HG03064 (cell line): ENCODE measurements at regions not wholly inside any gene's neighbourhood (a gene's known extent, or its start where the extent isn't known, plus 50 kb on each side); places are given as distances from the start of the nearest gene placed in this dataset.
"Not testable (repeated sequence)": the region's sequence is repeated elsewhere in the genome, so short reads cannot be mapped to it uniquely, and the experiment has no call there.

Experiments
- ATAC-seq: cut with Tn5 transposase; IDR thresholded peaks from one replicate; pipeline ENCODE4 v1.9.1; 2021; ENCODE audit warnings: low read depth; ENCODE audit not compliant: unreplicated experiment

DNA sequence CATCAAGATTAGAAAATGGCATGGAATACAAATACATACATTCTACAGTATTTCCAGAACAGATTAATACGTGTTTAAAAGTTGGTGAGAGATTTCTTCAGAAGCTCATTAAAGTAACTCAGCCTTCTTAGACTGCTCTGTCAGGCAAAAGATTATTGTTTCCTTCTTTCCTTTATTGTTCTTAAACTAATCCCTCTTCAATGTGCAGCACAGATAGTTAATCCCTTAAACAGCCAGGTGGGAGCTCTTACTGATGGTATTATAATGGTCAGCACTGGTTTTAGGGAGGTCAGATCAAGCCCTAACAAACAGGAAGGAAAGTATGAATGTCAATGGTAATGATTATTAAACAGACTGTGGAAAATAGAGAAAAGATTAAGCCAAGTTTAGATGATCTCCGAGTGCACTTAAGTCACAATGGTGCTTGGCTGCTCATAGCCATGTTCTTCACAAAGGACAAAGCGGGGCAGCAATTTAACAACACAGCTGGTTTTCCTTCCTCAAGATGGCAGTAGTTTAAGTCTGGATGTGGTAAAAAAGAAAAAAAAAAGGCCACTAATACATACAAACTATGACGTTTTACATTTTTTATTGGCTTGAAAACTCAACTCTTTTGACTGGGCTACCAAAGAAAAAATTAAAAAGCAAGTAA is 992.6 kb downstream of the PCDH9 start:
- ATAC-seq = no peak

DNA sequence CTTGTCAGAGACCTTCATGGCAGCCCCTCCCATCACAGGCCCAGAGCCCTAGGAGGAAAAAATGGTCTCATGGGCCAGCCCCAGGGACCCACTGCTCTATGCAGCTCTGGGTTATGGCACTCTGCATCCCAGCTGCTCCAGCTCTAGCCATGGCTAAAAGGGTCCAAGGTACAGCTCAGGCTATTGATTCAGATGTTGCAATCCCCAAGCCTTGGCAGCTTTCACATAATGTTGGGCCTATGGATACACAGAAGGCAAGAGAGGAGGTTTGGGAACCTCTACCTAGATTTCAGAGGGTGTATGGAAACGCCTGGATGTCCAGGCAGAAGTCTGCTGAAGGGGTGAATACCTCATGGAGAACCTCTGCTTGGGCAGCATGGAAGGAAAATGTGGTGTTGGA is 996.0 kb downstream of the PCDH9 start:
- no peak for ATAC-seq

GRCh38 chr13:66231958-66232357 is 998.2 kb downstream of the PCDH9 start:
- ATAC-seq = not testable (repeated sequence)

- ATAC-seq = no peak
Measured at GRCh38 chr13:66225072-66225471, 1005.1 kb downstream of the PCDH9 start.

GRCh38 chr13:66224663-66225062 is 1005.5 kb downstream of the PCDH9 start:
- ATAC-seq = no peak

GRCh38 chr13:66222926-66223325 is 1007.2 kb downstream of the PCDH9 start:
- ATAC-seq = no peak

DNA sequence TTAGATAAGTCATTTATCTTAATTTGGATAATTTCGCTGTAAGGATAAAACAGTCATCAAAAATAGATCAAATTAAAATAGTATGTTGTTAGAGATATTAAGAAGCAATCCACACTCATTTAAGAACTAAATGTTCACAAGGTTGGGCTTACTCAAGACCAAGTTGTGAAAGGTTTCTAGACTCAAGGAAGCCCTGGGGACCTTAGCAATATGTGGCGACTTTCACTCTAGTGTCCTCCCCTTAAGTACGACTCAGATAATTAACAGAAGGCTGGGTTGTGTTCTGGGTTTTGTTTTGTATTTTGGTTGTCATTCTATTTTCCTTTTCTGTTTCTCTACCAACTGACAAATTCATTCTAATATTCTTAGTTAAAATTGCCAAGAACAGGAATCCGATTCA is 1008.0 kb downstream of the PCDH9 start:
- ATAC-seq = no peak

DNA sequence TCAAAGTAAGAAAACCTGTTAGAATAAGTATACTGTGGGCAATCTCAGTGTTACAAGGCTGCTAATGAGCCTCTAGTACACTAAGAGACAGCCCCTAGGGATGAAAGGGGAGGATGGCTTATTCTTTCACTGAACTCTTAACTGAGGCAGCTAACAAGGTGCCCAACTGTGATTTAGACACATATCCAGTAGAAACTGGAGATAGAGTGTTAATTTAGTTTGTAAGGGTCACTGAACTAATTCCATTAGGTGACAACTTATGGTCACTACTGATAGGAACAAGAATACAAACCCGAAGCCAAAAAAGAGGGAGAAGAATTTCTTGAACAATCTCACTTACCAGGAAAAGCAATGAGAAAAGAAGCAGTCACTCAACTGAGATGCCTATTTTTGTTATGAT is 1010.6 kb downstream of the PCDH9 start:
- no peak for ATAC-seq

DNA sequence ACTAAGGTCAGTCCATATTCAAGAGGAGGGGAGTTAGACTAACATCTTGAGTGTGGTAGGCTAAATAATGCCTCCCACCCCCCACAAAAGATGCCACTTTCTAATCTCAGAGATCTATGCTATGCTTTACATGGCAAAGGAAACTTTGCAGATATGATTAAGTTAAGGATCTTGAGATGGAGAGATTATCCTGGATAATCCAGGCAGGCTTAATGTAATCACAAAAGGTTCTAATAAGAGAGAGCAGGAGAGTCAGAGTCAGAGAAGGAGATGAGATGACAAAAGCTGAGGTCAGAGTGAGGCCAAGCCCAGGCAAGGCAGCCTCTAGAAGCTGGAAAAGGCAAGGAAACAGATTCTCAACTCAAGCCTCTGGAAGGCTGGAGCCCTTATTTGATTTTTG is 1011.6 kb downstream of the PCDH9 start:
- no peak for ATAC-seq

GRCh38 chr13:66216728-66217127 is 1013.4 kb downstream of the PCDH9 start:
- ATAC-seq = no peak

- no peak for ATAC-seq
Measured at GRCh38 chr13:66214467-66214866, 1015.7 kb downstream of the PCDH9 start.

DNA sequence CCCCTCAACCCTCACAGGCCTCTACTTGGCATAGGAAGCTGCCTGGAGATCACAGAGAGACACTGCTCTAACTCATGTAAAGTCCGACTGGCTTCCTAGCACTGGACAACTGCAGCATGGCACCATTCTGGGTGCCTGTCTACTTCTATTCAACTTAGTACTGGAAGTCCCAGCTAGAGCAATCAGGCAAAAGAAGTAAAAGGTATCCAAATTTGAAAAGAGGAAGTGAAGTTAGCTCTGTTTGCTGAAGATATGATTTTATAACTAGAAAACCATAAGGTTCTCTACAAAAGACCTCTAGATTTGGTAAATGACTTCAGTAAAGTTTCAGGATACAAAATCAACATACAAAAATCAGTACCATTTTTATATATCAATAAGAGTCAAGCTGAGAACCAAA is 1017.6 kb downstream of the PCDH9 start:
- ATAC-seq = no peak

GRCh38 chr13:66210677-66211076 is 1019.5 kb downstream of the PCDH9 start:
- no peak for ATAC-seq

GRCh38 chr13:66208589-66208988 is 1021.5 kb downstream of the PCDH9 start:
- no peak for ATAC-seq

GRCh38 chr13:66207610-66208009 is 1022.5 kb downstream of the PCDH9 start:
- no peak for ATAC-seq

- ATAC-seq = no peak
Measured at GRCh38 chr13:66205807-66206206, 1024.3 kb downstream of the PCDH9 start.

GRCh38 chr13:66200555-66200954 is 1029.6 kb downstream of the PCDH9 start:
- no peak for ATAC-seq

- ATAC-seq = no peak
Measured at GRCh38 chr13:66195238-66195637, 1034.9 kb downstream of the PCDH9 start.

- ATAC-seq = no peak
Measured at GRCh38 chr13:66189986-66190385, 1040.2 kb downstream of the PCDH9 start.

DNA sequence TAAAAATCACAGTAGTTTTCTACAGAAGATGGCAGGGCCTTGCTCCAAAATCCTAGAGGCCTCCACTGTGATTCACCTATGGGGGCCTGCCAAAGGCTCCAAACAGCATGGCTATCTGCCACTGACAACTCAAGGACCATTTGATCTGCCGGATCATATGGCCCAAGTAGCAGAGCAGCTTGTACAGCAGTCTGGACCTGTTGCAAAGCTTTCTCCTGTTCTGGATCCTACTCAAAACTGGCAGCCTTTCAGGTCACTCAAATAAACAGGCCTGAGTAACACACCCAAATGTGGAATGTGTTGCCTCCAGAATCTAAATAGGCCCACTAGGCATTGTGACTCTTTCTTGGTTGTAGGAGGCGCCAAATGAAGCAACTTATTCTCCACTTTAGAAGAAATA is 1049.3 kb downstream of the PCDH9 start:
- no peak for ATAC-seq

GRCh38 chr13:66171920-66172319 is 1058.2 kb downstream of the PCDH9 start:
- ATAC-seq = no peak

GRCh38 chr13:66162470-66162869 is 1067.7 kb downstream of the PCDH9 start:
- no peak for ATAC-seq

DNA sequence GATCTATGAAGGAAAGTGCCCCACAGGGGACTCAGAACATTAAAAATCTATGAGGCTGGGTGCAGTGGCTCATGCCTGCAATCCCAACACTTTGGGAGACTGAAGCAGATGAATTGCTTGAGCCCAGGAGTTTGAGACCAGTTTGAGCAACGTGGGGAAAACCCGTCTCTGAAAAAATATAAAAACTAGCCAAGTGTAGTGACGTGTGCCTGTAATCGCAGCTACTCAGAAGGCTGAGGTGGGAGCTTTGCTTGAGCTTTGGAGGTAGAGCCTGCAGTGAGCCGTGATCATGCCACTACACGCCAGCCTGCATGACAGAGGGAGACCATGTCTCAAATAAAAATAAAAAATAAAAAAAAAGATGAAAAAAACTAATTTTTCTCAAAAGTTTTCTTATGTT is 1070.6 kb downstream of the PCDH9 start:
- ATAC-seq = no peak
